Dermis microvascular lymphatic vessel endothelial cell (primary cell): ENCODE measurements at regions not wholly inside any gene's neighbourhood (a gene's known extent, or its start where the extent isn't known, plus 50 kb on each side); places are given as distances from the start of the nearest gene placed in this dataset.

Experiments used
- DNase-seq, 2 donors: peaks; one replicate each; pipeline versions ENCODE4 v3.0.0 to v3.0.0-alpha.2; 2010; ENCODE audit warnings: low read depth in 2 of 2

DNA sequence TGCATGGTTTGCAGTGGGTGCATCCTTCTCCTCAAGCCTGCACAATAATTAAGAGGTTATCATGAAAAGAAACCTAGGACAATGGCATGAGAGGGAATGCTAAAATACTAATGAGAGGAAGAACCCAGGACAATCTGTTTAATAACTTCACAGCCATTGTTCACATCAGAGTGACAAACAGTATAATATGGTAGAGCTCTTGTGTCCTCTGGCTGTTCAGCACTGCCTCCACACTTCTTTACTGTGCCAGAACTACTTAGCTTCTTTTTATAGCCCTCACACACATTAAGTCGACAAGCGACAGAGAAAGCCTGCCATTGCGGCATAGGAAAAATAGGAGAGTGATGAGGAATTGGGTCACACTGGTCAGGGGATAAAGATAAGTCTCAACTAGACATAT is 65.0 kb upstream of the MEIS2 start:
- DNase-seq = no peak

DNA sequence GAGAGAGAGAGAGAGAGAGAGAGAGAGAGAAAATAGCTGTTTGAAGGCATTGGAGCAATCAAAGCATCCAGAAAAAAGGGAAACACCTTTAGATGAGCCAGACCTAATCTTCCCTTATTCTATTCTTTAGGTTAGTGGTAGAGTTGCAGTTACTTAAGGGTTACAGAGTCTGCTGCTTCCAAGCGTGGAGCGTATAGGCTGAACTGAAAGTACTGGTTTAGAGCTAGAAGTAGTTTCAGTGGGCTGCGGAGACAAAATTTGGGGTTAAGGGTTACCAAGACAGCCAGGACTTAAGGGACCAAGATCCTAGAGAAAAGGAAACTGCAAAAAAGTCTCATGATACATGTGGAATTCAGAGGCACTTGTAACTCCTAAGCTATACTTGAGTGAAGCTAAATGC is 66.1 kb upstream of the MEIS2 start:
- no peak for DNase-seq

DNA sequence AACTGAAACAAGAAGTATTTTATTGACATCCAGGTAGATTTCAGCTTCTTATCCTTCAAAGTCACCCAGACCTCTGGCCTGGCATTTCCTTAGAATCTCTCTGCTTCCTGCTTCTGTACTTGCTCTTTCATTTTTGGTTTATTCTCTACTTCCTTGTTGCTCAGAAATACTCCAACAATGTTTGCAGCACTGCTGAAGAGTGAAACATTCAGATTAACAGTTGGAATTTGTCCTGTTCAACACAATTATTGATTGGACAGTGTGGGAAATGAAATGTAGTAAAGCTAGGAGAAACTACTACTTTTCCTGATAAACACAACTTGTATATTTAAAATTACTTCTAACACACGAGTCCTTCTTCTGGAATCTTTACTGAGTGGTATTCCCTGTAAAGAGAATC is 81.0 kb upstream of the MEIS2 start:
- no peak for DNase-seq

- DNase-seq = no peak
Observed at GRCh38 chr15:37199545-37199944, 99.2 kb upstream of the MEIS2 start.

- DNase-seq = no peak
Observed at GRCh38 chr15:37203050-37203449, 102.7 kb upstream of the MEIS2 start.

DNA sequence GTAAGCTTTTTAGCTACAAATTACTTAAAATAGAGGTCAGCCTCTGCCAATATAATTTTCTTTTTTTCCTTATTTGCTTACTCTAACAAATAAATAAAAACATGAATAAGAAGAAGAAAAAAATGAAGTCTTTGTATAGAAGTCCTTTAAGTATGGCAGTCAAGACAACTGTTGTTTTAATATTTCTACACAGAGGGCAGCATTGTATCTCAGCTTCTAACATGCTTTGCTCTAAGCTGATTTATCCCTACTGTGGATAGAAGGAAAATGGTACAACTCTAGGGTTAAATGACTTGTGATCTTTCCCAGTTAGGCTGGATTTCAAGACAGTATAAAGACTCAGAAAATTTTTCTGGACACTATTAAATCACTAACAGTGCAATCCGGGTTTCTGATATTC is 104.3 kb upstream of the MEIS2 start:
- no peak for DNase-seq

DNA sequence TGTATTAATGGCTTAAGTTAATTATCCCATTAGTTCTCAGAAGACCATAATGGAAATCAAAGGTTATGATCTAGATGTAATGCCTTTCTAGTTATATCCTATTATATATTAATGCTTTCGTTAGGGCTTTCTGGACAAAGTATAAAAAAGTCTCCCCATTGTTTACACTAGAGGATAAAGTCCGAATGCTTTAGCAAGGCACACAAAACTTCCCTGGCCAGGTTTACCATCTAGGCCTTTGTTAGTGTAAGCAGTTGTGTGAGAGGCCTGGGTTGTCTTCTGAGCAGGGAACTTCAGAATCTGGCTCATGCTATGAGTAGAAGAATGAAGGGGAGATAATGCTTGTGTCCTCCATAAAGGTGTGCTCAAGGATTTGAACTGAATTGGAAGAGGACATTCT is 106.3 kb upstream of the MEIS2 start:
- DNase-seq = no peak

DNA sequence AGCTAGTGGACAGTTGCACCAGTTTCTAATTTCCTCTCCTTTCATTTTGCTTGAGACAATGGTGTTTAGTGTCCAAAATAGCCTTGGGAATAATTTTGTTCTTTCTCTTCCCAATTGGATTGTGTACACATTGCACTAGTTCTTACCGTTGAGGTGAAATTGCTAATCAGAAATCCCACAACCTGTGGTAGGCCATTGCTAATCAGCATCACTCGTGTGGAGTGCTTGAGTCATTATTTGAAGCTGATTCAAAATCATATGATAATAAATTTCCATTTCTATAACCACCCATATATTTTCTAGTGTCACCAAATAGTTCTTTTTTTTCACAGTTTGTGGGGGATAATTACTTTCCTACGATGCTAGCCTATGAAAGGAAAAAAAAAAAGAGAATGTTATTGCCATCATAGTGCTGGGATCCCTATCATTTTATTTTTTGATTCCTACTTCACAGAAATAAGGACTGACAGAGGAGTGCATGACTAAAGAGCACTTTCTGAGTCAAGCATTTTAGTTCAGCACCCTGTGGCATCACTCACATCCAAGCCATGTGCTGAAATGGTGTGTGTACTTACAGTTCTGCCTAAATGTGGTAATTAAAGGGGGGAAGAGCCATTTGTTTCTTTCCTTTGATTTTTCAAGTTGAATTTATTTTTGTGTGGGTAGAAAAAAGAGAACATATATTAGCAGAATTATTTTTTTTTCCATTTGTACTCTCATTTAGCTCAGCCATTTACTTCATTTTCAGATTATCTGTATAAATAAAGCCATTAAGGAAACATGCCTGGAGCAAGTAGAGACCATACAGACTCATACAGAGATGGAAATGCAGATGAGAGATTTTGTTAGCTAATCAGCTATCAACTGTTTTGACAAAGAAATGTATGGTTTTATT is 108.0 kb upstream of the MEIS2 start:
- DNase-seq = no peak

DNA sequence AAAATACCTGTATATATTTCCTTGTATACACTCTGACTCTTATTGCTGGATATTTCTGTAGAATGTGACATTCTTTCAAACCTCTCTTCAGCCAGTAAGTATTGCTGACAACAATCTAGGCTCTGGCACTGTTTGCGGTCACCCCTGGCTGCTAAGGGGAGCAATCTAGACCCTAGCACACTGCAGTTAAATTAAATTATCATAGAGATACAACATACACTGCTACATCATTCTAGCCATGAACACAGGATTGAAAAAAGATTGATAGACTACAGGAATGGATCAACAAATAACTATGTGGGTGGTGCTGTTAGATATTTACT is 108.7 kb upstream of the MEIS2 start:
- no peak for DNase-seq

DNA sequence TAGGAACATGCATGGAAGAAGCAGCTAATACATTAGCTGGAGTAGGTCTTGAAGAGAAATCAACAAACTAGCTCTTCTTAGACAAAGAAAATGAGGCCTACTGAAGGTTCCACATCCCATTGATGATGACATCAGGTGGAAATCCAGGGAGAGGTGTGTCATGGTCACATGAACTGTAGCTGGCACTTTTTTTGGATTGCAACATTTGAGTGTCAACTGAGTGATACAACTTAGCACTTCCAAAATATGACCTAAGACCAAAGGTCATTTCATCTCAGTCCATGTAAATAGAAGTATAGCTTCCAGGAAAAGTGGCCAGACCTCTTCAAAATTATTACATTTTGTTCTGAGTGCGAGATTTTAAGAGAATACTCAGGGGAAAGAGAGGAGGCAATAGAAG is 117.2 kb upstream of the MEIS2 start:
- no peak for DNase-seq

GRCh38 chr15:37218351-37218916 is 118.1 kb upstream of the MEIS2 start:
- no peak for DNase-seq

DNA sequence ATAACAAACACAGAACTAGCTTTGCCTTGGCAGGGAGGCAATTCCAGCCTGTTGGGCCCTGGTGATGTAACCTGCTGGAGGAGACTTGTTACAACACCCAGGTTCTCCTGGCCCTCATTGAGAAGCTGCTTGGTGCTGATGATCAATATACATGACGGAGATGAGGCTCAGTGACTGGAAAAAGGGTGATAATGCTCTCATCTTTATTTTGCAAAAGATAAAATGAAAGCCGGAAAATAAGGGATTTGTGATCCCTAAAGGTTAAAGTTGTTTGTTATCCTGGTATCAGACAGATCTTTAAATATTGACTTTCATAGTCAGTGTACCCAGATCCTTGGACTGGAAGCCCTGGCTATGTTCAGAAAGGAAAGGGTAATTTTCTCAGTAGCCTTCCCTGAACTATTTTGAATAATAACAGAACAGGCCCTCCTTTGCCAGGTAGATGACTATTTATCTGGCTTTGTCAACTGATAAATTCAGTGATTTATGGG is 118.9 kb upstream of the MEIS2 start:
- DNase-seq = no peak

GRCh38 chr15:37220949-37221670 is 120.8 kb upstream of the MEIS2 start:
- no peak for DNase-seq

GRCh38 chr15:37221671-37222145 is 121.4 kb upstream of the MEIS2 start:
- DNase-seq = no peak

GRCh38 chr15:37223089-37223488 is 122.7 kb upstream of the MEIS2 start:
- no peak for DNase-seq

- DNase-seq = no peak
Observed at GRCh38 chr15:37229855-37230619, 129.7 kb upstream of the MEIS2 start.

DNA sequence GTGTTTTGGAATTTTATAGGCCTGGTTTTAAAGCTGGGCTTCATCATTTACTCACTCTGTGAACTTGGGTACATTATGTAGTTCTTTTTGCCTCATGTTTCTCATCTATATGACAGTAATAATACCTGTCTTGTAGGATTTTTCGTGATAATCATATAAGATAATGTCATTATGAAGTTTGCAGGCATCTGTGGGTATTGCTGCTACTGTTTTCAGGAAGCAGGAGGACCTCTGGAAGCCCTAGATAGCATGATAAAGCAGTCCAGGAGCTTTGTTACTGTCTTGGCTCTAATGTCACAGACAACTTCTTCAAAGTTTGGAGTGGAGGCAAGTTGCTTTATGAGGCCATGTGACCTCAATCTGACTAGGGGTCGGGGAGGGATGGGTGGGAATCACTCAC is 145.0 kb upstream of the MEIS2 start:
- DNase-seq = no peak

GRCh38 chr15:37246065-37246464 is 145.7 kb upstream of the MEIS2 start:
- no peak for DNase-seq

DNA sequence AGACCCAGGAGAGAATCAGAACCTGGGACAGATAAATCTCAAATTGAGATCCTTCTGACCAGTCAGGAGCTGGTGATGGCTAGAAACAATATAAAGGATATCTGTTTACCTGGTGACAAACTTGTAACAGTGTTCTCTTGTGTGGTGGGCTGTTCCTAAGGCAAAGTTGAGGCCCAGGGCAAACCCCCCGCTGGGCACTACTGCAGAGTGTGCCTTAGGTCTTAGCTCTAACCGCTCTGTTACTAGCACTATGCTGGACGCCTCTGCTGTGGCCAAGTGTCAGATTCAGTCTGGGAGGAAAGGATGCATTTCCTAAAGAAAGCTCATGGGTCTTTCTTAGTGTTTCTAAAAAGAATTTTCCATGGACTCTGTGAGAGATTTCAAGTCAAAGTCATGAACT is 146.5 kb upstream of the MEIS2 start:
- no peak for DNase-seq

DNA sequence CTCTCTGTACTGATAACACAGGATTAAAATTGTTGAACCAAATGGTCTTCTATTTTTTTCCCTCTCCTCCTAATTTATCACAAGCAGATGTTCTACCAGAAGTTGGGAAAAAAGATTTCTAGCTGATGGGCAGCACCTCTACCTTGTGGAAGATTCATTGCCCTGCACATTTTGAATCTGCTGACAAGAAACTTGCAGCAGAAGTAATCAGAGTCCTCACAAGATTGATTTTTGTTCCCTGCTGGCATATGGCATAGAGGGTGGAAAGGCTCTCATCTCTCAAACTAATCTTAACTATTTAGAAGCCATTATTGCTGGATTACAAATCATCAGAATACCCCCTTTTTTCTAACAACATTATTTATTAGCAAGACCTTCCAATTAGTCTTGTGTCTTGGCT is 148.9 kb upstream of the MEIS2 start:
- DNase-seq = no peak

GRCh38 chr15:37252530-37252929 is 152.2 kb upstream of the MEIS2 start:
- DNase-seq = no peak

- DNase-seq = no peak
Observed at GRCh38 chr15:37253877-37254276, 153.5 kb upstream of the MEIS2 start.
